Limb (tissue), 2 donors: ENCODE measurements at regions not wholly inside any gene's neighbourhood (a gene's known extent, or its start where the extent isn't known, plus 50 kb on each side); places are given as distances from the start of the nearest gene placed in this dataset.
"Not testable (repeated sequence)": the region's sequence is repeated elsewhere in the genome, so short reads cannot be mapped to it uniquely, and the experiment has no call there.

Source experiments
- DNase-seq, 2 donors: peaks; one replicate each; pipeline ENCODE4 v3.0.0-alpha.2; 2016; ENCODE audit errors: extremely low spot score in 2 of 2

GRCh38 chr18:8990276-8991031 lies 112.0 kb upstream of the NDUFV2 start:
- DNase-seq: no peak

GRCh38 chr18:8991155-8991554 lies 111.3 kb upstream of the NDUFV2 start:
- DNase-seq: no peak

- not testable (repeated sequence) for DNase-seq
These were observed 110.0 kb upstream of the NDUFV2 start for GRCh38 chr18:8992500-8992899.

GRCh38 chr18:8994603-8995002 lies 107.9 kb upstream of the NDUFV2 start:
- no peak for DNase-seq

GRCh38 chr18:8995096-8995495 lies 107.4 kb upstream of the NDUFV2 start:
- DNase-seq: no peak

- DNase-seq: no peak
These were observed 105.6 kb upstream of the NDUFV2 start for GRCh38 chr18:8996771-8997432.

- no peak for DNase-seq
These were observed 104.9 kb upstream of the NDUFV2 start for GRCh38 chr18:8997634-8998033.

- DNase-seq: no peak
These were observed 103.8 kb upstream of the NDUFV2 start for GRCh38 chr18:8998481-8999217.

GRCh38 chr18:8999872-9000271 lies 102.6 kb upstream of the NDUFV2 start:
- DNase-seq: no peak

GRCh38 chr18:9000733-9001132 lies 101.8 kb upstream of the NDUFV2 start:
- no peak for DNase-seq

GRCh38 chr18:9001209-9001608 lies 101.3 kb upstream of the NDUFV2 start:
- DNase-seq: no peak

GRCh38 chr18:9003406-9004100 lies 98.9 kb upstream of the NDUFV2 start:
- no peak for DNase-seq

GRCh38 chr18:9004308-9004707 lies 98.2 kb upstream of the NDUFV2 start:
- not testable (repeated sequence) for DNase-seq

- not testable (repeated sequence) for DNase-seq
These were observed 94.8 kb upstream of the NDUFV2 start for GRCh38 chr18:9007700-9008099.

GRCh38 chr18:9008200-9008708 lies 94.2 kb upstream of the NDUFV2 start:
- no peak for DNase-seq

- DNase-seq: no peak
These were observed 93.5 kb upstream of the NDUFV2 start for GRCh38 chr18:9008709-9009635.

GRCh38 chr18:9009703-9010488 lies 92.6 kb upstream of the NDUFV2 start:
- no peak for DNase-seq

GRCh38 chr18:9011431-9011830 lies 91.1 kb upstream of the NDUFV2 start:
- no peak for DNase-seq

- no peak for DNase-seq
These were observed 88.5 kb upstream of the NDUFV2 start for GRCh38 chr18:9013926-9014373.

- DNase-seq: no peak
These were observed 86.8 kb upstream of the NDUFV2 start for GRCh38 chr18:9015689-9016088.
